ENCODE measurements at regions not wholly inside any gene's neighbourhood (a gene's known extent, or its start where the extent isn't known, plus 50 kb on each side); places are given as distances from the start of the nearest gene placed in this dataset.

DNA sequence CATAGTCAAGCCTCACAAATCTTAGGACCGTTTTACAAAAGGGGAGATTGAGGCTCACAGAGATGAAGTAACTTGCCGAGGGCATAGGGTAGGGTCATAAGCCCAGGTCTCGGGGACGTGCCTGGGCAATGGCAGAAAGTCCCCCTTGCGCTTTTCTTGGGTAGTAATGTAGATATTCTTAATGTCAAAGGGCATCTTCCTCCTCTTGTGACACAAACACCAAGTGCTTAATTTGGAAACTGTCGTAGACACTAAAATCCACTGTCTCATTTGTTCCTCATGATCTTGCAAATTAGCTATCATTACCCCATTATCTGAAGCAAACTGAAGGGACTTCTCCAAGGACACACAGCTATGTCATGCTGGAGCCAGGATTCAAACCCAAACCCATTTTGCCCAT is 180.8 kb downstream of the GAS1 start:
- Histone ChIP-seq H3F3A (ENCODE audit: low read depth) (no peaks in the 10 kb centered on the region), H3K79me2 (ENCODE audit: insufficient read depth, low read length) (no peaks in the 10 kb centered on the region), H3K4me1 (ENCODE audit: insufficient read depth, low read length, poor library complexity, severe bottlenecking) (no peaks in the 10 kb centered on the region), H3K27me3 (ENCODE audit: insufficient read depth, low read length, poor library complexity, severe bottlenecking) (no peaks in the 10 kb centered on the region), H4K20me1 (ENCODE audit: insufficient read depth, low read length, poor library complexity, severe bottlenecking) (no peaks in the 10 kb centered on the region), H2AFZ (ENCODE audit: low read length) (no peak overlapping the region), H3K9ac (ENCODE audit: low read depth, low read length, poor library complexity, severe bottlenecking) (no peak overlapping the region), H3K4me3 (ENCODE audit: low read length, poor library complexity, severe bottlenecking) (no peak overlapping the region), H3K9me3 (ENCODE audit: insufficient read depth, low read depth, low read length) (no peaks in the 10 kb centered on the region), H3K9me2 (replicated peaks; ENCODE audit: low read depth, low read length) (no peaks in the 10 kb centered on the region), H3K4me2 (ENCODE audit: low read depth, low read length, poor library complexity, severe bottlenecking) (no peak overlapping the region), H3K36me3 (ENCODE audit: insufficient read depth, low read length) (no peaks in the 10 kb centered on the region)
- TF ChIP-seq CTCF (conservative IDR thresholded peaks at IDR 0.05; ENCODE audit: low read length) = no peak
- no peak for TF ChIP-seq EZH2phosphoT487 (IDR thresholded peaks at IDR 0.05; ENCODE audit: borderline replicate concordance)

DNA sequence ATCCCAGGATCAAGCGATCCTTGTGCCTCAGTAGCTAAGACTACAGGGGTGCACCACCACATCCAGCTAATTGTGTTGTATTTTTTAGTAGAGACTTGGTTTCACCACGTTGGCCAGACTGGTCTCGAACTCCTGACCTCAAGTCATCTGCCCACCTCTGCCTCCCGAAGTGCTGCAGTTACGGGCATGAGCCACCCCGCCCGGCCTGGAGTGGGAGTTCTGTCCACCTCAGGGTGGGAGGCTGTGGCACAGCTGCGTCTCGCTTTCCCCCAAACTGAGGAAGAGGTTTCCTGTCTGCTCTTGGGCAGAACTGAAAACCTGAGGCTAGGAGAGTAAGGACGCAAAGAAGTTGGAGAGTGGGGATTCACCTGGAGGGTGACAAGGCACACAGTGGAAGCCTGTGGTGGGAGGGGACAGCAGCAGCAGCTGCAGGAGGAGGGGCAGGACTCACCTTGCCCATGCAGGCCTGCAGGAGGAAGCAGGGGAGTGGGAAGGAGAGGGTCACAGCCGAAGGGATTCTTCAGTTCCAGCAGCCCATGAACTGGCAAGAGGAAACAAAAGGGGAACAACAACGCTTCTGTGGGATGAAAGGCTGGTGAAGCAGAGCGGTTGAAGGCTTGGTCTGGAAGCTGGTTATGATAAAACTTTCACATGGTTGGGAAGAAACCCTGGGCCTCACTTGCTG is 181.4 kb downstream of the GAS1 start:
- Histone ChIP-seq H3K4me1 (ENCODE audit: insufficient read depth, low read length, poor library complexity, severe bottlenecking) (no peaks in the 10 kb centered on the region), H3K27me3 (ENCODE audit: insufficient read depth, low read length, poor library complexity, severe bottlenecking) (no peaks in the 10 kb centered on the region), H3K9me2 (replicated peaks; ENCODE audit: low read depth, low read length) (no peaks in the 10 kb centered on the region), H3K36me3 (ENCODE audit: insufficient read depth, low read length) (no peaks in the 10 kb centered on the region), H4K20me1 (ENCODE audit: insufficient read depth, low read length, poor library complexity, severe bottlenecking) (no peaks in the 10 kb centered on the region), H3F3A (ENCODE audit: low read depth) (no peaks in the 10 kb centered on the region), H3K4me2 (ENCODE audit: low read depth, low read length, poor library complexity, severe bottlenecking) (no peak overlapping the region), H3K4me3 (ENCODE audit: low read length, poor library complexity, severe bottlenecking) (no peak overlapping the region), H3K79me2 (ENCODE audit: insufficient read depth, low read length) (no peaks in the 10 kb centered on the region), H2AFZ (ENCODE audit: low read length) (no peak overlapping the region), H3K9ac (ENCODE audit: low read depth, low read length, poor library complexity, severe bottlenecking) (no peak overlapping the region), H3K9me3 (ENCODE audit: insufficient read depth, low read depth, low read length) (no peaks in the 10 kb centered on the region)
- TF ChIP-seq EZH2phosphoT487 (IDR thresholded peaks at IDR 0.05; ENCODE audit: borderline replicate concordance) (no peak), CTCF (conservative IDR thresholded peaks at IDR 0.05; ENCODE audit: low read length) (no peak)

DNA sequence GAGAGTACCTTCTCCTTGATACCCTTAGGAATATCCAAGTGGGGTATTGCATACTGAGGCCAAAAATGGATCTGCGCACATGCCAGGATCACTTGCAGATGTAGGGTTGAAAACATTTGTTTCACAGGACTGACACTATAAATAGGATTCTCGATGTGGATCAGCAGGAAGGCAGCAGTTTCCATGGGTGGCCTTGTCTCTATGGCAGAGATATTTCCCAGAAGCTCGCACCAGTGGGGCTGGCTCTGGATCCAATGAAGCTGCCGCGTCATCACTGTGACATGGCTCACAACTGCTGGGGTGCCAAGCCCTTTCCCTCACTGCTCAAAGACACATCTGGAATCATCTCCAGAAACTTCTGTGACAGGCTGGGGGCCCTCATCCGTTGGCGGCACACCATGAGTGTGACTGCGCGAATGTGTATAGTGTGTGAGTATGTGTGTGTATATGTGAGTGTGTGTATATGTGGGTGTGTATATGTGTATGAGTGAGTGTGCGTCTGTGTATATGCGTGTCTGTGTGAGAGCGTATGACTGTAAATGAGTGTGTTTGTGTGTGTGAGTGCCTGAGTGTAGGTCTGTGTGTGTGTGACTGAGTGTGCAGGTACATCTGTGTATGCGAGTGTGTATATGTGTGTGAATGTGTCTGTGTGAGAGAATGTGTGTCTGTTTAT is 182.5 kb downstream of the GAS1 start:
- H3F3A ChIP-seq (ENCODE audit: low read depth) = no peaks in the 10 kb centered on the region
- H3K9ac ChIP-seq (ENCODE audit: low read depth, low read length, poor library complexity, severe bottlenecking) = no peak overlapping the region
- no peak for TF ChIP-seq CTCF (conservative IDR thresholded peaks at IDR 0.05; ENCODE audit: low read length)
- no peak for TF ChIP-seq EZH2phosphoT487 (IDR thresholded peaks at IDR 0.05; ENCODE audit: borderline replicate concordance)
- no peaks in the 10 kb centered on the region for H4K20me1 ChIP-seq (ENCODE audit: insufficient read depth, low read length, poor library complexity, severe bottlenecking)
- H3K9me3 ChIP-seq (ENCODE audit: insufficient read depth, low read depth, low read length) = no peaks in the 10 kb centered on the region
- H3K4me3 ChIP-seq (ENCODE audit: low read length, poor library complexity, severe bottlenecking) = no peak overlapping the region
- H3K4me1 ChIP-seq (ENCODE audit: insufficient read depth, low read length, poor library complexity, severe bottlenecking) = no peaks in the 10 kb centered on the region
- no peaks in the 10 kb centered on the region for H3K9me2 ChIP-seq (replicated peaks; ENCODE audit: low read depth, low read length)
- H3K79me2 ChIP-seq (ENCODE audit: insufficient read depth, low read length) = no peaks in the 10 kb centered on the region
- H3K36me3 ChIP-seq (ENCODE audit: insufficient read depth, low read length) = no peaks in the 10 kb centered on the region
- no peak overlapping the region for H3K4me2 ChIP-seq (ENCODE audit: low read depth, low read length, poor library complexity, severe bottlenecking)
- no peaks in the 10 kb centered on the region for H3K27me3 ChIP-seq (ENCODE audit: insufficient read depth, low read length, poor library complexity, severe bottlenecking)
- H2AFZ ChIP-seq (ENCODE audit: low read length) = no peak overlapping the region

All from Loucy (cell line).